A673 (cell line): ENCODE measurements at regions not wholly inside any gene's neighbourhood (a gene's known extent, or its start where the extent isn't known, plus 50 kb on each side); places are given as distances from the start of the nearest gene placed in this dataset.

Experiments used
- BruUV-seq: library from RNA; stranded (reverse); fragments of 400-500 nt; replicated peaks from 2 replicates; lab custom pipeline; 2021; lab: Mats Ljungman, UMichigan
- CTCF ChIA-PET: fragments of 300-600 bp; sonication (Branson Sonifier 250); formaldehyde crosslinking; loops from one replicate; lab custom pipeline; 2022; ENCODE audit warnings: antibody characterized with exemption; lab: Charles Lee
- POLR2A ChIA-PET: fragments of 300-600 bp; sonication (Branson Sonifier 250); formaldehyde crosslinking; loops from one replicate; lab custom pipeline; 2022; ENCODE audit warnings: antibody characterized with exemption; ENCODE audit not compliant: low non-redundant PET; lab: Charles Lee
- DNase-seq: peaks from one replicate; pipeline ENCODE4 v3.0.0-alpha.2; 2015; ENCODE audit warnings: low spot score
- H3K27ac ChIP-seq: fragments of 200-600 bp; sonication (generic); 2 replicates; pipeline ENCODE4 v1.5.1; 2016; ENCODE audit warnings: mixed run types, low read depth, mild to moderate bottlenecking, mixed read lengths, antibody characterized with exemption, low read length; ENCODE audit not compliant: poor library complexity, severe bottlenecking
- H3K27me3 ChIP-seq: fragments of 200-600 bp; sonication (generic); replicated peaks from 2 replicates; pipeline ENCODE4 v1.6.1; 2017; ENCODE audit warnings: mixed run types, low read depth, mild to moderate bottlenecking, mixed read lengths, antibody characterized with exemption, low read length; ENCODE audit not compliant: insufficient read depth, poor library complexity
- H3K36me3 ChIP-seq: fragments of 200-600 bp; sonication (generic); 2 replicates; pipeline ENCODE4 v1.6.1; 2016; ENCODE audit warnings: mixed run types, mild to moderate bottlenecking, mixed read lengths, antibody characterized with exemption, low read length; ENCODE audit not compliant: insufficient read depth, poor library complexity, severe bottlenecking
- H3K4me1 ChIP-seq: fragments of 200-600 bp; sonication (generic); 2 replicates; pipeline ENCODE4 v1.6.1; 2017; ENCODE audit warnings: mixed run types, mild to moderate bottlenecking, mixed read lengths, antibody characterized with exemption, low read length; ENCODE audit not compliant: insufficient read depth, poor library complexity, severe bottlenecking
- H3K4me3 ChIP-seq: fragments of 200-600 bp; sonication (generic); 2 replicates; pipeline ENCODE4 v1.5.1; 2016; ENCODE audit warnings: low read depth, mixed run types, mild to moderate bottlenecking, mixed read lengths, low read length; ENCODE audit not compliant: poor library complexity, severe bottlenecking
- H3K9me3 ChIP-seq: fragments of 200-600 bp; sonication (generic); 2 replicates; pipeline ENCODE4 v1.6.1; 2016; ENCODE audit warnings: mixed run types, low read depth, mild to moderate bottlenecking, mixed read lengths, antibody characterized with exemption, low read length; ENCODE audit not compliant: poor library complexity, severe bottlenecking
- CTCF ChIP-seq: fragments of 300-800, 200-600 bp; sonication (generic); conservative IDR thresholded peaks from 2 replicates; pipeline ENCODE4 v1.5.1; 2017; ENCODE audit warnings: low read depth, mild to moderate bottlenecking, antibody characterized with exemption, low read length, moderate library complexity, mixed read lengths
- EZH2 ChIP-seq: fragments of 200-600 bp; sonication (generic); IDR thresholded peaks from 2 replicates; pipeline ENCODE4 v1.6.1; 2017; ENCODE audit warnings: borderline replicate concordance, low read depth, mild to moderate bottlenecking, mixed read lengths, antibody characterized with exemption, low read length; ENCODE audit not compliant: poor library complexity, severe bottlenecking
- intact Hi-C: fragments of 100-400 bp; cut with micrococcal nuclease; formaldehyde crosslinking; loops from one replicate; pipeline ENCODE4 v1.10.0; 2022; ENCODE audit not compliant: unreplicated experiment

- intact Hi-C loops: no loop called here
- no peaks in the 10 kb centered on the region for H3K27me3 ChIP-seq
- no peaks in the 10 kb centered on the region for H3K36me3 ChIP-seq
- CTCF ChIA-PET: interaction anchor here (0.6 kb wide), 1 partner anchor 26 kb away, joined by 3 read pairs; no protein-coding TSS in a partner anchor
- BruUV-seq: no TSS peak
- no peak for DNase-seq
- POLR2A ChIA-PET: interaction anchor here (0.5 kb wide), 1 partner anchor 715 kb away, joined by 4 read pairs; no protein-coding TSS in a partner anchor
- H3K27ac ChIP-seq: no peak overlapping the region
- peaks cover 6% of the 10 kb centered on the region for H3K4me1 ChIP-seq
- no peak overlapping the region for H3K4me3 ChIP-seq
- TF ChIP-seq EZH2 (no peak), CTCF (no peak)
- no peaks in the 10 kb centered on the region for H3K9me3 ChIP-seq
Observed at GRCh38 chr15:66855041-66855440, 153.0 kb downstream of the SMAD6 start.

- no peak for TF ChIP-seq CTCF
- TF ChIP-seq EZH2: no peak
- no peaks in the 10 kb centered on the region for H3K4me1 ChIP-seq
- POLR2A ChIA-PET: interaction anchor here (0.7 kb wide), 1 partner anchor 53 kb away, joined by 9 read pairs; no protein-coding TSS in a partner anchor
Observed at GRCh38 chr15:66857694-66858093, 155.7 kb downstream of the SMAD6 start.

DNA sequence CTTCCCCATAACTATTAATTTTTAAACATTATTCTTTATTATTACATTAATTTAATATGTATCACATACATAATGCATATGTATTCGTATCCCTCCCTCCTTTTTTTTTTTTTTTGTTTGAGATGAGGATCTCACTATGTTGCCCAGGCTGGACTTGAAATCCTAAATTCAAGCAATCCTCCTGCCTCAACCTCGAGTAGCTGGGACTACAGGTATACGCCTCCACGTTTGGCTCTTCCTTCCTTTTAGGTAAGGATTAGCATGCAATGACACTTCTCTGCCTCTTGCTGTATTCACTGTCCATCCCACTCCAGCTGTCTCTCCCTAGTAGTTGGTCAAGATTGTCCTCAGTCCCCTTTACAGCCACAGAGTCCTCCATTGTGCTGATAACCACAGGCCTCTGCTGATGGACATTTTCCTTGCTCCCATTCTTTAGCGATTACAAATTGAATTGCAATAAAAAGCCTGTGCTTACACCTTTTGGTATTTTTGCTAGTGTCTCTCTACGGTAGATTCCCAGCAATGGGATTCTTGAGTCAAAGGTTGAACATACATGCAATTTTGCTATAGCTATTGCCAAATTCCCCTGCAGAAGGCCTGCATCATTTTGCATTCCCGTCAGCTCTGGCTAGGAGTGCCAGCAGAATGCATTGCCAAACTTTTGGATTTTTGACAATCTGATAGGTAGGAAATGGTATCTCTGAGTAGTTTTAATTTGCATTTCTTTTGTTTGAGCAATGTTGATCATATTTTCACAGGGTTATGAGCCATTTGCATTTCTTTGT, 156.6 kb downstream of the SMAD6 start:
- intact Hi-C loops: no loop called here
- H3K36me3 ChIP-seq: no peaks in the 10 kb centered on the region
- no peak overlapping the region for H3K27ac ChIP-seq
- CTCF ChIA-PET: no interaction called here
- no peak overlapping the region for H3K4me3 ChIP-seq
- no peaks in the 10 kb centered on the region for H3K4me1 ChIP-seq
- no peaks in the 10 kb centered on the region for H3K27me3 ChIP-seq
- POLR2A ChIA-PET: interaction anchor here (0.7 kb wide), 1 partner anchor 54 kb away, joined by 9 read pairs; no protein-coding TSS in a partner anchor
- no peak for DNase-seq
- BruUV-seq: no TSS peak
- H3K9me3 ChIP-seq: no peaks in the 10 kb centered on the region
- no peak for TF ChIP-seq EZH2
- no peak for TF ChIP-seq CTCF

More at GRCh38 chr15:66857694-66858093, 155.7 kb downstream of the SMAD6 start:
- Histone ChIP-seq H3K27ac (no peak overlapping the region), H3K36me3 (no peaks in the 10 kb centered on the region), H3K27me3 (no peaks in the 10 kb centered on the region), H3K9me3 (no peaks in the 10 kb centered on the region), H3K4me3 (no peak overlapping the region)
- BruUV-seq: no TSS peak
- no peak for DNase-seq
- CTCF ChIA-PET: interaction anchor here (0.6 kb wide), 2 partner anchors 92 to 252 kb away, joined by 3 to 4 read pairs; no protein-coding TSS in a partner anchor
- intact Hi-C loops: no loop called here
